ENCODE measurements at regions not wholly inside any gene's neighbourhood (a gene's known extent, or its start where the extent isn't known, plus 50 kb on each side); places are given as distances from the start of the nearest gene placed in this dataset.
A peak's percentile ranks its signal among the peaks of the same experiment; 100 is the strongest.

- no peak for DNase-seq (ENCODE audit: low spot score in 2 of 2)
- no peaks in the 10 kb centered on the region for H3K9me3 ChIP-seq
- intact Hi-C loops (cut with DNase I; ENCODE audit: low total_unique reads) = no loop called here
- no peak overlapping the region for H3K27ac ChIP-seq
- TF ChIP-seq POLR2AphosphoS5 (IDR thresholded peaks at IDR 0.05) = no peak
- no peak for TF ChIP-seq POLR2A (IDR thresholded peaks at IDR 0.05)
- no peak for TF ChIP-seq CTCF (IDR thresholded peaks at IDR 0.05)
- H3K27me3 ChIP-seq = no peaks in the 10 kb centered on the region
- H3K4me3 ChIP-seq = no peak overlapping the region
- no peaks in the 10 kb centered on the region for H3K4me1 ChIP-seq
- H3K36me3 ChIP-seq = no peaks in the 10 kb centered on the region
Observed at GRCh38 chr1:22268327-22268726, 125.4 kb upstream of the WNT4 start.

GRCh38 chr1:22271847-22272801 lies 129.2 kb upstream of the WNT4 start:
- no peaks in the 10 kb centered on the region for H3K27me3 ChIP-seq
- no peaks in the 10 kb centered on the region for H3K9me3 ChIP-seq
- no peak for TF ChIP-seq POLR2AphosphoS5 (IDR thresholded peaks at IDR 0.05)
- DNase-seq (ENCODE audit: low spot score in 2 of 2) = no peak
- peaks cover 0 to 6% of the 10 kb centered on the region in 2 donors for H3K4me1 ChIP-seq
- intact Hi-C loops (cut with DNase I; ENCODE audit: low total_unique reads) = no loop called here
- no peaks in the 10 kb centered on the region for H3K36me3 ChIP-seq
- H3K27ac ChIP-seq = no peak overlapping the region
- no peak overlapping the region for H3K4me3 ChIP-seq

- no peak for DNase-seq (ENCODE audit: low spot score in 2 of 2)
- no peak overlapping the region for H3K4me3 ChIP-seq
- no peak overlapping the region for H3K27ac ChIP-seq
- H3K9me3 ChIP-seq = no peaks in the 10 kb centered on the region
- H3K4me1 ChIP-seq = peaks cover 0 to 6% of the 10 kb centered on the region in 2 donors
- no peaks in the 10 kb centered on the region for H3K27me3 ChIP-seq
- TF ChIP-seq POLR2A (IDR thresholded peaks at IDR 0.05) = no peak
- no peak for TF ChIP-seq CTCF (IDR thresholded peaks at IDR 0.05)
- TF ChIP-seq POLR2AphosphoS5 (IDR thresholded peaks at IDR 0.05) = no peak
- intact Hi-C loops (cut with DNase I; ENCODE audit: low total_unique reads) = no loop called here
- H3K36me3 ChIP-seq = no peaks in the 10 kb centered on the region
Observed at GRCh38 chr1:22273686-22274681, 131.1 kb upstream of the WNT4 start.

GRCh38 chr1:22275167-22275566 lies 132.3 kb upstream of the WNT4 start:
- DNase-seq (ENCODE audit: low spot score in 2 of 2) = peak in 1 of 2 donors; percentile 50
- no peak overlapping the region for H3K4me3 ChIP-seq
- no peaks in the 10 kb centered on the region for H3K27me3 ChIP-seq
- H3K36me3 ChIP-seq = no peaks in the 10 kb centered on the region
- peaks cover 0 to 6% of the 10 kb centered on the region in 2 donors for H3K4me1 ChIP-seq
- TF ChIP-seq POLR2AphosphoS5 (IDR thresholded peaks at IDR 0.05) (no peak), CTCF (IDR thresholded peaks at IDR 0.05) (peak in 1 of 3 donors; percentile 39), POLR2A (IDR thresholded peaks at IDR 0.05) (no peak)
- intact Hi-C loops (cut with DNase I; ENCODE audit: low total_unique reads) = no loop called here
- no peak overlapping the region for H3K27ac ChIP-seq
- H3K9me3 ChIP-seq = no peaks in the 10 kb centered on the region

- H3K27ac ChIP-seq = no peak overlapping the region
- H3K9me3 ChIP-seq = no peaks in the 10 kb centered on the region
- H3K4me1 ChIP-seq = peaks cover 0 to 6% of the 10 kb centered on the region in 2 donors
- H3K36me3 ChIP-seq = no peaks in the 10 kb centered on the region
- peak; percentile 7 to 72 (median 68) for TF ChIP-seq CTCF (IDR thresholded peaks at IDR 0.05)
- TF ChIP-seq POLR2A (IDR thresholded peaks at IDR 0.05) = no peak
- H3K4me3 ChIP-seq = no peak overlapping the region
- intact Hi-C loops (cut with DNase I; ENCODE audit: low total_unique reads) = no loop called here
- DNase-seq (ENCODE audit: low spot score in 2 of 2) = peak in 1 of 2 donors; percentile 67
- no peaks in the 10 kb centered on the region for H3K27me3 ChIP-seq
Observed at GRCh38 chr1:22275626-22276395, 132.9 kb upstream of the WNT4 start.
